ENCODE measurements at regions not wholly inside any gene's neighbourhood (a gene's known extent, or its start where the extent isn't known, plus 50 kb on each side); places are given as distances from the start of the nearest gene placed in this dataset.
"Not testable (repeated sequence)": the region's sequence is repeated elsewhere in the genome, so short reads cannot be mapped to it uniquely, and the experiment has no call there.

DNA sequence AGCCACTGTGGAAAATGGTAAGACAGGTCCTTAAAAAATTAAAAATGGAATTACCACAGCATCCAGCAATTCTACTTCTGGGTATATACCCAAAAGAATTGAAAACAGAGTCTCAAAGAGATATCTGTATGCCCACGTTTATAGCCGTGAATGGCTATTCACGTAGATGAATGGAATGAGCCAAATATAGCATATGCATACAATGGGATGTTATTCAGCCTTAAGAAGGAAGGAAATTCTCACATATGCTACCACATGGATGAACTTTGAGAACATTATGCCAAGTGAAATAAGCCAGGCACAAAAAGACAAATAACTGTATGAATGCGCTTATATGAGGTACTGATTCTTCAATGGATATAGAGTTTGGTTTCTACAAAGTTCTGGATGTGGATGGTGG, 134.5 kb upstream of the KCNE2 start:
- intact Hi-C loops (cut with micrococcal nuclease): no loop called here
- DNase-seq: no peak
- no peak overlapping the region for H3K4me3 ChIP-seq
- no peak overlapping the region for H3K27ac ChIP-seq (replicated peaks)
- no peaks in the 10 kb centered on the region for H3K27me3 ChIP-seq (ENCODE audit: low read depth)
- peaks cover 3% of the 10 kb centered on the region for H3K4me1 ChIP-seq
- H3K9me3 ChIP-seq (replicated peaks): no peaks in the 10 kb centered on the region
- no peaks in the 10 kb centered on the region for H3K36me3 ChIP-seq
- TF ChIP-seq CTCF (IDR thresholded peaks at IDR 0.05; ENCODE audit: borderline replicate concordance): no peak

DNA sequence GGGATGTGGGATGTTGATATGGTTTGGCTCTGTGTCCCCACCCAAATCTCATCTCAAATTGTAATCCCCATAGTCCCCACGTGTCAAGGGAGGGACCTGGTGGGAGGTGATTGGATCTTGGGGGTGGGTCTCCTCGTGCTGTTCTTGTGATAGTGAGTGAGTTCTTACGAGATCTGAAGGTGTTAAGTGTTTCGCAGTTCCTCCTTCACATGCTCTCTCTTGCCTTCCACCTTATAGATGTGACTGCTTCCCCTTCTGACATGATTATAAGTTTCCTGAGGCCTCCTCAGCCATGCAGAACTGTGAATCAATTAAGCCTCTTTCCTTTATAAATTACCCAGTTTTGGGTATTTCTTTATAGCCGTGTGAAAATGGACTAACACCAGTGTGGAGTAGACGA, 130.1 kb upstream of the KCNE2 start:
- H3K4me3 ChIP-seq; DNase-seq; H3K27me3 ChIP-seq (ENCODE audit: low read depth); H3K4me1 ChIP-seq; H3K36me3 ChIP-seq; H3K27ac ChIP-seq (replicated peaks); intact Hi-C loops (cut with micrococcal nuclease): not testable (repeated sequence)
- peaks cover 12% of the 10 kb centered on the region for H3K9me3 ChIP-seq (replicated peaks)

GRCh38 chr21:34235514-34235913, 128.3 kb upstream of the KCNE2 start:
- Histone ChIP-seq H3K4me3 (no peak overlapping the region), H3K4me1 (peaks cover 4% of the 10 kb centered on the region), H3K27me3 (ENCODE audit: low read depth) (no peaks in the 10 kb centered on the region), H3K27ac (replicated peaks) (no peak overlapping the region), H3K36me3 (no peaks in the 10 kb centered on the region), H3K9me3 (replicated peaks) (peaks cover 12% of the 10 kb centered on the region)
- intact Hi-C loops (cut with micrococcal nuclease): no loop called here
- no peak for TF ChIP-seq CTCF (IDR thresholded peaks at IDR 0.05; ENCODE audit: borderline replicate concordance)
- DNase-seq: no peak

DNA sequence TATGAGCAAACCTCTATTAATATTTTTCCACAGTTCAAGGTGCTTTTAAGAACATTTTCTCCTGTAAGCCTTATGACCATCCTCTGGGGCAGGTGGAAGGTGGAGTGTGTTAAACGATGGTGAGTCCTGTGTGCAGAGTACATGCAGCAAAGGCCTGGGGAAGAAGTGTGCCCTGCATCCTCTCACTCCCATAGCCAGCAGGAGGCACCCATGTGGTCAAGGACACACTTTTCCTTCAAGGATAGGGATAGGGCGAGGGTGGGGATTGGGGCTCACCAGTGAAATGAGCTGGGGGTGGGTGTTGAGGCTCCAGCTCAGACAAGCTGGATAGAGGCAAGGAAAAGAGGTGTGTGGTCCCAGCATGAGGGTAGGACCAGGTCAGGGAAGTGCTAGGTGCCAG, 120.8 kb upstream of the KCNE2 start:
- Histone ChIP-seq H3K27ac (replicated peaks) (no peak overlapping the region), H3K4me3 (no peak overlapping the region), H3K9me3 (replicated peaks) (peaks cover 13% of the 10 kb centered on the region), H3K36me3 (no peaks in the 10 kb centered on the region), H3K4me1 (no peaks in the 10 kb centered on the region), H3K27me3 (ENCODE audit: low read depth) (no peaks in the 10 kb centered on the region)
- intact Hi-C loops (cut with micrococcal nuclease): no loop called here
- TF ChIP-seq CTCF (IDR thresholded peaks at IDR 0.05; ENCODE audit: borderline replicate concordance): no peak
- no peak for DNase-seq

- H3K27me3 ChIP-seq (ENCODE audit: low read depth): no peaks in the 10 kb centered on the region
- H3K9me3 ChIP-seq (replicated peaks): peaks cover 16% of the 10 kb centered on the region
- H3K4me1 ChIP-seq: no peaks in the 10 kb centered on the region
- H3K36me3 ChIP-seq: no peaks in the 10 kb centered on the region
- intact Hi-C loops (cut with micrococcal nuclease): no loop called here
- no peak overlapping the region for H3K27ac ChIP-seq (replicated peaks)
- DNase-seq: no peak
- TF ChIP-seq CTCF (IDR thresholded peaks at IDR 0.05; ENCODE audit: borderline replicate concordance): peak; percentile 45
- H3K4me3 ChIP-seq: no peak overlapping the region
These were observed 120.2 kb upstream of the KCNE2 start for GRCh38 chr21:34243562-34243961.

GRCh38 chr21:34252751-34253150, 111.1 kb upstream of the KCNE2 start:
- Histone ChIP-seq H3K27me3 (ENCODE audit: low read depth) (no peaks in the 10 kb centered on the region), H3K4me3 (no peak overlapping the region)
- TF ChIP-seq CTCF (IDR thresholded peaks at IDR 0.05; ENCODE audit: borderline replicate concordance): no peak

More at GRCh38 chr21:34252751-34253150, 111.1 kb upstream of the KCNE2 start:
- intact Hi-C loops (cut with micrococcal nuclease): no loop called here
- DNase-seq: no peak
- Histone ChIP-seq H3K9me3 (replicated peaks) (peaks cover 43% of the 10 kb centered on the region), H3K4me1 (no peaks in the 10 kb centered on the region), H3K36me3 (no peaks in the 10 kb centered on the region), H3K27ac (replicated peaks) (no peak overlapping the region)
